Breast epithelium (tissue), 3 donors: ENCODE measurements at regions not wholly inside any gene's neighbourhood (a gene's known extent, or its start where the extent isn't known, plus 50 kb on each side); places are given as distances from the start of the nearest gene placed in this dataset.

Experiments used
- CTCF ChIP-seq, 3 donors: fragments of 450-650 bp; IDR thresholded peaks; one replicate each; pipeline ENCODE4 v1.5.1; 2016 to 2017; ENCODE audit warnings: antibody characterized with exemption in 3 of 3, mild to moderate bottlenecking in 3 of 3, moderate library complexity in 3 of 3
- POLR2AphosphoS5 ChIP-seq, 3 donors: sonication (generic); formaldehyde crosslinking; IDR thresholded peaks; one replicate each; pipeline ENCODE4 v1.6.1; 2017; ENCODE audit warnings: antibody characterized with exemption in 3 of 3

GRCh38 chr21:27298465-27298864 is 331.6 kb upstream of the ADAMTS5 start:
- TF ChIP-seq CTCF (IDR thresholded peaks at IDR 0.05) = no peak
- no peak for TF ChIP-seq POLR2AphosphoS5 (IDR thresholded peaks at IDR 0.05)
